ENCODE measurements at regions not wholly inside any gene's neighbourhood (a gene's known extent, or its start where the extent isn't known, plus 50 kb on each side); places are given as distances from the start of the nearest gene placed in this dataset.

DNA sequence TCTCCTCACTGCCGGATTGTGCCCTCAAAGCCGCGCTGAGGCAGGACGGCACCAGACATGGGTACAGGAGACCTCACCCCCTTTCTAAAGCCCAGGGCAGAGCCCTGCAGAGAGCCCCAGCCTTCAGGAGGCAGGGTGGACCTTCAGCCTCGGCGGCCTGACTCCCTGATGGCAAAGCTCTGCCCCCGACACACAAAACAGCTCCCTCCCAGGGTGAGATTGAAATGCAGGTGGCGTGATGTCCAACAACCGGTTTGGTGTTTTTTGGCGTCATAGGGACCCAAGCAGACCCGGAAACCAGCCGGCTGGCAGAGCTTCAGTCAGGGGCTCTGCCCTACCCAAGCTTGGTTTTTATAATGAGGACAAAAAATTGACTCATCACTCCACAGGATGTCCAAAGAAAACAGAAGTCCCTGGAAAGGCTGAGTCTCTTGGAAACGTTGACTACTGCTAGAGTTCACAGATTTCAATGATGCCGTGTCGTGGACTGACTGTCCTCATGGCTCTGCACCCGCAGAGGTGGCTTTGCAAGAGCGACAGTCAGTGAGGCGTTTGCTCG lies 275.2 kb upstream of the IRX1 start:
- TF ChIP-seq SUZ12 (IDR thresholded peaks at IDR 0.05) (no peak), HDGF (IDR thresholded peaks at IDR 0.05; ENCODE audit: borderline replicate concordance) (no peak), ELF4 (IDR thresholded peaks at IDR 0.05) (no peak), SP1 (IDR thresholded peaks at IDR 0.05) (no peak), FOXM1 (IDR thresholded peaks at IDR 0.05; ENCODE audit: borderline replicate concordance) (no peak), NFRKB (IDR thresholded peaks at IDR 0.05) (no peak), L3MBTL2 (conservative IDR thresholded peaks at IDR 0.05) (no peak), ZNF384 (IDR thresholded peaks at IDR 0.05) (no peak)

Measured in HEK293T (cell line).